ENCODE measurements at regions not wholly inside any gene's neighbourhood (a gene's known extent, or its start where the extent isn't known, plus 50 kb on each side); places are given as distances from the start of the nearest gene placed in this dataset.

DNA sequence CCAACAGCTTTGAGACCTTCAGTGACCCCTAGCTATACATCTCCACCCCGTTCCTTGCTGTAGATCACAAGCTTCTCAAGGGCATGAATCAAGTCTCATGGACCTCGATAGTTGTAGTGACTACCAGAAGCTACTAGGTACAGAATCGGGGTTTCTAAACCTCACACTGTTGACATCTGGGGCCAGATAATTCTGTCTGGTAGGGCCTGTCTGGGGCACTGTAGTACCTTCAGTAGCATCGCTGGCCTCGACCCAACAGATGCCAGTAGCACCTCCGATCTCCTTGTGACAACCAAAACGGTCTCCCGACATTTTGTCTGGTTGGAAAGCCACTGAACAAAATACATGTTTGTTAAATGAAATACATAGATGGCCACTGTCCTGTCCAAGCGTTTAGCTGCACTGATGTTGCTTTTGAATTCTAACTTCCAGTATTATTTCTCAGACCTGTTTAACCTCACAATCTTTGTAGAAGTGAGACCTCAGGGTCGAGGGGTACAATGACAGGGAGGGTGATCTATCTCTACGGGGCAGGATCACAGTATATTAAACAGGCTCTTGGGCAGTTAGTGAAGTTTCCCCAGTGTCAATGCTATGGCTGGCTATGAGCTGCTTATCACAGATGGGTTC lies 262.5 kb upstream of the IGF1R start:
- Histone ChIP-seq H3K4me3 (no peak overlapping the region), H3K36me3 (ENCODE audit: insufficient read depth in 1 of 2, low read depth in 1 of 2) (no peaks in the 10 kb centered on the region), H3K27me3 (ENCODE audit: insufficient read depth in 3 of 3, low read length in 2 of 3) (peaks cover 0 to 8% (median 8%) of the 10 kb centered on the region in 3 donors), H3K9me3 (no peaks in the 10 kb centered on the region), H3K27ac (no peak overlapping the region), H3K4me1 (no peaks in the 10 kb centered on the region)
- WGBS, 3 donors = 80 to 87% (median 86%) methylated on average over 11 of the region's 11 CpGs
- intact Hi-C loops (cut with DNase I) = no loop called here
- no peak for ATAC-seq
- no peak for DNase-seq
- TF ChIP-seq, protein P1, sequence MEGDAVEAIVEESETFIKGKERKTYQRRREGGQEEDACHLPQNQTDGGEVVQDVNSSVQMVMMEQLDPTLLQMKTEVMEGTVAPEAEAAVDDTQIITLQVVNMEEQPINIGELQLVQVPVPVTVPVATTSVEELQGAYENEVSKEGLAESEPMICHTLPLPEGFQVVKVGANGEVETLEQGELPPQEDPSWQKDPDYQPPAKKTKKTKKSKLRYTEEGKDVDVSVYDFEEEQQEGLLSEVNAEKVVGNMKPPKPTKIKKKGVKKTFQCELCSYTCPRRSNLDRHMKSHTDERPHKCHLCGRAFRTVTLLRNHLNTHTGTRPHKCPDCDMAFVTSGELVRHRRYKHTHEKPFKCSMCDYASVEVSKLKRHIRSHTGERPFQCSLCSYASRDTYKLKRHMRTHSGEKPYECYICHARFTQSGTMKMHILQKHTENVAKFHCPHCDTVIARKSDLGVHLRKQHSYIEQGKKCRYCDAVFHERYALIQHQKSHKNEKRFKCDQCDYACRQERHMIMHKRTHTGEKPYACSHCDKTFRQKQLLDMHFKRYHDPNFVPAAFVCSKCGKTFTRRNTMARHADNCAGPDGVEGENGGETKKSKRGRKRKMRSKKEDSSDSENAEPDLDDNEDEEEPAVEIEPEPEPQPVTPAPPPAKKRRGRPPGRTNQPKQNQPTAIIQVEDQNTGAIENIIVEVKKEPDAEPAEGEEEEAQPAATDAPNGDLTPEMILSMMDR (IDR thresholded peaks at IDR 0.05) = no peak

- no peak for ATAC-seq
- no peaks in the 10 kb centered on the region for H3K4me1 ChIP-seq
- intact Hi-C loops (cut with DNase I) = no loop called here
- H3K27ac ChIP-seq = no peak overlapping the region
- no peak overlapping the region for H3K4me3 ChIP-seq
- peaks cover 0 to 8% (median 8%) of the 10 kb centered on the region in 3 donors for H3K27me3 ChIP-seq (ENCODE audit: insufficient read depth in 3 of 3, low read length in 2 of 3)
- TF ChIP-seq, protein P1 (IDR thresholded peaks at IDR 0.05) = no peak
- H3K9me3 ChIP-seq = no peaks in the 10 kb centered on the region
- no peak for DNase-seq
- H3K36me3 ChIP-seq (ENCODE audit: insufficient read depth in 1 of 2, low read depth in 1 of 2) = no peaks in the 10 kb centered on the region
- WGBS, 3 donors = 27 to 34% (median 30%) methylated on average over 8 of the region's 8 CpGs
Measured at GRCh38 chr15:98386561-98386960, 261.8 kb upstream of the IGF1R start.

DNA sequence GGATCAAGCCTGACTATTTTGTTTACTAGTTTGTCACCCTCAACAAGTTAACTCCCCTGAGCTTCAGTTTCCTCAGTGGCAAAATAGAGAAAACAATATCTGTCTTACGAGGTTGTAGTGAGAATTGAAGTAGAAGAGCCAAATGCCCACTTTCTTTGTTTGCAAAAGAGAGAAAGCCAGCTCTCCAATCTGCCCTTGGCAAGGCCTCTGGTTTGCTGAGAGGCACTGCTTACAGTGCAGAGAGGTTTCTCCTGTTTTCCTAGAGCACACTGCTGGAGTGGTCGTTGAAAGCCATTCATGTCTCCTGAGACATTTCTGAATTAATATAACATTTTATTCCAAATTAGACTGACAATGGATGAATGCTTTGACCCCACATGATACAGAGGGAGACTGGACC lies 260.5 kb upstream of the IGF1R start:
- peaks cover 0 to 8% (median 5%) of the 10 kb centered on the region in 3 donors for H3K27me3 ChIP-seq (ENCODE audit: insufficient read depth in 3 of 3, low read length in 2 of 3)
- TF ChIP-seq, protein P1 (IDR thresholded peaks at IDR 0.05) = no peak
- ATAC-seq = no peak

GRCh38 chr15:98390946-98391530 lies 257.3 kb upstream of the IGF1R start:
- no peaks in the 10 kb centered on the region for H3K9me3 ChIP-seq
- H3K27me3 ChIP-seq (ENCODE audit: insufficient read depth in 3 of 3, low read length in 2 of 3) = no peaks in the 10 kb centered on the region
- intact Hi-C loops (cut with DNase I) = no loop called here
- TF ChIP-seq, protein P1 (IDR thresholded peaks at IDR 0.05) = no peak
- DNase-seq (no peak), ATAC-seq (no peak)
- H3K4me3 ChIP-seq = no peak overlapping the region
- no peaks in the 10 kb centered on the region for H3K36me3 ChIP-seq (ENCODE audit: insufficient read depth in 1 of 2, low read depth in 1 of 2)
- WGBS, 3 donors = 88 to 92% (median 92%) methylated on average over 7 of the region's 7 CpGs
- H3K27ac ChIP-seq = no peak overlapping the region
- H3K4me1 ChIP-seq = no peaks in the 10 kb centered on the region

More for the DNA sequence above, 260.5 kb upstream of the IGF1R start:
- no peak overlapping the region for H3K27ac ChIP-seq
- DNase-seq = no peak
- no peaks in the 10 kb centered on the region for H3K4me1 ChIP-seq
- no peaks in the 10 kb centered on the region for H3K36me3 ChIP-seq (ENCODE audit: insufficient read depth in 1 of 2, low read depth in 1 of 2)
- no peak overlapping the region for H3K4me3 ChIP-seq
- no peaks in the 10 kb centered on the region for H3K9me3 ChIP-seq
- 22 to 34% (median 28%) methylated on average over 2 of the region's 2 CpGs for WGBS, 3 donors
- intact Hi-C loops (cut with DNase I) = no loop called here

All from psoas muscle (tissue), 7 donors.